HG02610 (cell line): ENCODE measurements at regions not wholly inside any gene's neighbourhood (a gene's known extent, or its start where the extent isn't known, plus 50 kb on each side); places are given as distances from the start of the nearest gene placed in this dataset.

Experiments used
- ATAC-seq: cut with Tn5 transposase; IDR thresholded peaks from one replicate; pipeline ENCODE4 v1.9.1; 2021; ENCODE audit warnings: mild to moderate bottlenecking, moderate library complexity; ENCODE audit not compliant: unreplicated experiment

- ATAC-seq: peak; percentile 1
Measured at GRCh38 chr3:104519468-104520227, 847.1 kb upstream of the ALCAM start.

GRCh38 chr3:104520228-104520655 lies 846.5 kb upstream of the ALCAM start:
- peak; percentile 55 for ATAC-seq

DNA sequence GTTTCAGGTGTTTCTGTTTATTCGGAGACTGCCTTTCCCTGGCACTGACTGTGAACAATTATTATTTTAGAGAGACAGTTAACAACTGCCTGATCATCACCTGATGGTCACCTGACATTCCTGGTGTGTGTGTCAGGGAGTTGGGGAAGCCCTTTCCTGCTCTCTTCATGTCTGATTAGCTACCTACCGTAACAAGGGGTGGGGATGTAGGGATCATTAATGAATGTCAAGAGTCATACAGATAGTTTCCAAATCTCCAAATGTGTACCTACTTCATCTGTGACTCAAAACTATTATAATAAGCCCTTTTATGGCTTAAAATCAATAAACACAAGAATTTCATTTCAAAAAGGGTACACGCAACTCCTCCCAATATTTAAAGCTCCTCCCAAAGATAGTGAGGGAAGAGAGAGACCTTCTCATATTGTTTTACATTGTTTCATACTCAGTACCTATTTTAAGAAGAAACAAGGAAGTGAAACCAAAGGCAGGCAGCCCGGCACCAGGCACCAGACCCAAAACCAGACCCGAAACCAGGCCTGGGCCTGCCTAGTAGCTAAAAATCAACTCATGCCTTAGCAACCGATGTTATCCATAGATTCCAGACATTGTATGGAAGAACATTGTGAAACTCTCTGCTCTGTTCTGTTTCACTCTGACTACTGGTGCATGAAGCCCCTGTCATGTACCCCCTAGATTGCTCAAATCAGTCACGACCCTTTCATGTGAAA lies 844.9 kb upstream of the ALCAM start:
- ATAC-seq: peak; percentile 65

DNA sequence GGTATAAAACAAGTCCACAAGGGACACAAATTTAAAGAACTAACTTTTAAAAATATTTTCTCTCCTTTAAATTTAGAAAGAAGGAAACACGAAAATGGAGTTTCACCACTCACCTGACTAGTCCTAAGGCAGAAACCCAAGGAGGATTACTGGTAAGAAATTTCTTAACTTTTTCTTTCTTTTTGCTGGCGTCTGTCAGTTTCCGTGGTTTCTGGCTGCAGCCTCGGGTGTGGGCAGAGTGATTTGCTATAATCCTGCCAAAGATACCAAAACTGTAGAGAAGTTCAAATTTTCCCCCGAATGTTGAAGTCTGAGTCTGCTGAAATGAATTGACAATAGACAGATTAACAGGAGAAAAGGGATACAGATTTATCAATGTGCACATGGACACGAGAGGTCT lies 843.6 kb upstream of the ALCAM start:
- ATAC-seq: peak; percentile 13

- peak; percentile 91 for ATAC-seq
Measured at GRCh38 chr3:104526901-104527401, 839.8 kb upstream of the ALCAM start.

- no peak for ATAC-seq
Measured at GRCh38 chr3:104530934-104531333, 835.8 kb upstream of the ALCAM start.

DNA sequence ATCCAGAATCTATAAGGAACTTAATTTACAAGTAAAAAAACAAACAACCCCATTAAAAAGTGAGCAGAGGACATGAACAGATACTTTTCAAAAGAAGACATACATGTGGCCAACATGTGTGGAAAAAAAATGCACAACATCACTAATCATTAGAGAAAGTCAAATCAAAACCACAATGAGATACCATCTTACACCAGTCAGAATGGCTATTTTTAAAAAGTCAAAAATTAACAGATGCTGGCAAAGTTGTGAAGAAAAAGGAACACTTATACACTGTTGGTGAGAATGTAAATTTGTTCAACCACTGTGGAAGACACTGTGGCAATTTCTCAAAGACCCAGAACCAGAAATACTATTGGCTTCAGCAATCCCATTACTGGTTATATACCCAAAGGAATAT lies 830.0 kb upstream of the ALCAM start:
- ATAC-seq: no peak

DNA sequence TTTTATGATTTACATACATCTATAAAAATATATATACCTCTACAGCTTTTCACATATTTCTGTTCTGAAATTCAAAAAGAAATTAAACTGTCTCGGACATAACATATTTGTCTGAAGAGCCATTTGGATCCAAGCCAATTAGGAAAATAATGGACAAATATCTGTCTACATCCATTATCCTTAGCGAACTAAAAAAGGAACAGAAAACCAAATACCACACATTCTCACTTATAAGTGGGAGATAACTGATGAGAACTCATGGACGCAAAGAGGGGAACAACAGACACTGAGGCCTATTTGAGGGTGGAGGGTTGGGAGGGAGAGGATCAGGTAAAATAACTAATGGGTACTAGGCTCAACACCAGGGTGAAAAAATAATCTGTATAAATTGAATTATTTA lies 829.4 kb upstream of the ALCAM start:
- no peak for ATAC-seq

- ATAC-seq: no peak
Measured at GRCh38 chr3:104546301-104546700, 820.4 kb upstream of the ALCAM start.

- no peak for ATAC-seq
Measured at GRCh38 chr3:104547031-104547430, 819.7 kb upstream of the ALCAM start.

- ATAC-seq: no peak
Measured at GRCh38 chr3:104548401-104548800, 818.3 kb upstream of the ALCAM start.

GRCh38 chr3:104549099-104549714 lies 817.5 kb upstream of the ALCAM start:
- ATAC-seq: no peak

- ATAC-seq: no peak
Measured at GRCh38 chr3:104553121-104553520, 813.6 kb upstream of the ALCAM start.

DNA sequence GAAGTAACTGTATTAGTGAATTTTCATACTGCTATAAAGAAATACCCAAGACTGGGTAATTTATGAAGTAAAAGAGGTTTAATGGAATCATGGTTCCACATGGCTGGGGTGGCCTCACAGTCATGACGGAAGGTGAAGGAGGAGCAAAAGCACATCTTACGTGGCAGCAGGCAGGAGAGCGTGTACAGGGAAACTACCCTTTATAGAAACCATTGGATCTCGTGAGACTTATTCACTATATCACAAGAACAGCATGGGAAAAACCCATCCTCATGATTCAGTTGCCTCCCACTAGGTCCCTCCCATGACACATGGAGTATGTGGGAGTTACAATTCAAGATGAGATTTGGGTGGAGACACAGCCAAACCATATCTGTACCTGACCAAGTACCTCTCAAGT lies 812.3 kb upstream of the ALCAM start:
- peak; percentile 49 for ATAC-seq

- ATAC-seq: no peak
Measured at GRCh38 chr3:104555728-104556127, 811.0 kb upstream of the ALCAM start.

- ATAC-seq: no peak
Measured at GRCh38 chr3:104556372-104557078, 810.2 kb upstream of the ALCAM start.

DNA sequence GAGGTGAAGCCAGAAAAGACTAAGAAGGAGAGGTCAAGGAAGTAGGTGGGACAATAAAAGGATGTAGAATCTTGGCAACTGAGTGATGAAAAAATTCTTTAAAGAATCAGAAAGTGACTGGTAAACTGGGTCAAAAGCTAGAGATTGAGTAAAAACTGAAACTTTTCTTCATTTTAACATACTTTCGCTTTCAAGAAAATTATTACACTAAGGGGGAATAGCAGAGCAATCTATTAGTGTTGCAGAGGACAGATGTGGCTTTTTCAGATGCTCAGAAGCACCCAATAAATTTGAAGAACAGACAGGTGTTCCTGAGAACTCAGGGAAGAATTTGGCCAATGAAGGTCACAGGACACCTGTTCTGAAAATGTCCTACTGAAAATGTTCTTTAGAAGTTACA lies 805.4 kb upstream of the ALCAM start:
- peak; percentile 52 for ATAC-seq

- no peak for ATAC-seq
Measured at GRCh38 chr3:104564045-104564643, 802.6 kb upstream of the ALCAM start.

DNA sequence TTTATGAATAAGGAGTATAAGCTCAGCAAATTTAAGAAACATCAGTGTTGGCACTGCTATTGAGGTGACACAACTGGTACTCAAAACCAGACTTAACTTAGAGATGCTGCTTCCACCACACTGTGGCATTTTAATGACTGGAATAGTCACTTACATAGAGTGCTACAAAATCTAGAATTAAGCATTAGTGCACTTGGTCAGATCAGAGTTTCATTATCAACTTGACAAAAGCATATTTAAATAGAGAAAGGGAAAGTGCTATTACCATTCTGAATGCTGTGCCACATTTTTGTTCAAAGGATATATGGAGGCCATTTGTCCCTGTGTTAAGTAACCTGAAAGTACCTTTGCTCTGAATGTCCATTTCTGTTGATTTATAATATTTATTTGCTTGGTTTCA lies 800.7 kb upstream of the ALCAM start:
- peak; percentile 56 for ATAC-seq

DNA sequence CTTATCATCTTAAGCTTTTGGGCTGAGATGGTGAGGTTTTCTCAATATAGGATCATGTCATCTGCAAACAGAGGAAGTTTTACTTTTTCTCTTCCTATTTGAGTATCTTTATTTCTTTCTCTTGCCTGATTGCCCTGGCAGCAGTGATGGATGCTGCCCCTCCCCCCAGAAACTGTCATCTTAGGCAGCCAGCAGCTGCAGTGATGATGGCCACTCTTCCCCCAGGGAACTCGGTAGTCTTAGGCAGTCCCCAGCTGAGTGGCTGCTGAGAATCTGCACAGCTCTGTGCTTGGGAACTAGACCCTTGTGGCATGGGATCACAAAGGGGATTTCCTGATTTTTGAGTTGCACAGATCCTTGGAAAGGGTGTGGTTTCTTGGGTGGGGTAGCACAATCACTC lies 791.1 kb upstream of the ALCAM start:
- no peak for ATAC-seq

- ATAC-seq: no peak
Measured at GRCh38 chr3:104578558-104578957, 788.2 kb upstream of the ALCAM start.
